Islet precursor cell (in vitro differentiated cells): ENCODE measurements at regions not wholly inside any gene's neighbourhood (a gene's known extent, or its start where the extent isn't known, plus 50 kb on each side); places are given as distances from the start of the nearest gene placed in this dataset.

Source experiments
- DNase-seq: peaks from one replicate; pipeline ENCODE4 v3.0.0-alpha.2; 2018

DNA sequence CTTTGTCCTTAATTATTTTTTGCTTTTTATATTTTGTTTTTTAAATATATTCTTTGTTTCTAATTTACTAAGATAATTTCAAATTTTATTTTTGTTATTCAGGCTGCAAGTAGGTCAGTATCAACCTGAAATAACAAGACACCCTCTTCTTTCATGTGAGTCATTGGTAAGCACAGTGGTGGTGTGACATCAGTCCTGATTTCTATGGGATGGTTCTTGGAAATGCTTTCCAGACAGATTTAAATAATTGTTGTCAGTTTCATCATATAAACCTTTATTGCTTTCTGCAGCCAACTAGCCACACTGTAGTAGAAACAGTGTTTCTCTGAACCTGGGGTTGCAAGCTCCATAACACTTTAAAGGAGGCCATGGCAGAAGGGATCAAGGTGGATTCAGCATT is 157.5 kb upstream of the C21orf91 start:
- no peak for DNase-seq

DNA sequence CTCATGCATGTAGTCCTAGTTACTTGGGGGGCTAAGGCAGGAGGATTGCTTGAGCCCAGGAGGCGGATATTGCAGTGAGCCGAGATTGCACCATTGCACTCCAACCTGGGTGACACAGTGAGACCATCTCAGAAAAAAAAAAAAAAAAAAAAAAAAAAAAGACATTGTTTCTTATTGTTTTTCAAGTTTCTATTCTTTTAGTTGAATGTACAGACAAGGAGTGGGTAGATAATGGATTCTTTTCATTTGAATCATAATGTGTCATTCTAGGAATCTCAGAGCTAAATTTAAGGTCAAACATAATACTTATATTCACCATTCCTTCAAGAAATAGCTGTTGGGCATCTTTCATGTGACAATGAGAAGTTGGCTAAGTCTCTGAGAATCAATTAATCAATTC is 157.0 kb upstream of the C21orf91 start:
- DNase-seq: no peak

DNA sequence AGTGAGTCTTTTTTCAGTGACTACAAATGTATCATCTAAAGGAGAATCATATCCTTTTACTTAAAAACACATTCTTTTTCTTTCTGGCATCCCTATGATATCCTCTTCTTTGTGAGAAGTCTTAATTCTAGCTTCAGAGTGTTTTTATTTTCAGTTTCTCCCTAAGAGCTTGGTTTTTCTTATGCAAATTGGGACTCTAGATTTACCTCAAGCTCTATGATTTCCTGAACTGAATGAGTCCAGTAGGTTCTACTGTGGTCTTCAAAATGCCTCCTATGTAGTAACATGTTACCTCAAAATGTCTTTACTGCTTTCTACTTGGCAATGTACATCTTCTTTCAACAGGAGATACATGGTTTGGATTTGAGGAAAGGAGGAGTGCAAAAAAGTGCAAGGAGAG is 148.2 kb upstream of the C21orf91 start:
- no peak for DNase-seq

DNA sequence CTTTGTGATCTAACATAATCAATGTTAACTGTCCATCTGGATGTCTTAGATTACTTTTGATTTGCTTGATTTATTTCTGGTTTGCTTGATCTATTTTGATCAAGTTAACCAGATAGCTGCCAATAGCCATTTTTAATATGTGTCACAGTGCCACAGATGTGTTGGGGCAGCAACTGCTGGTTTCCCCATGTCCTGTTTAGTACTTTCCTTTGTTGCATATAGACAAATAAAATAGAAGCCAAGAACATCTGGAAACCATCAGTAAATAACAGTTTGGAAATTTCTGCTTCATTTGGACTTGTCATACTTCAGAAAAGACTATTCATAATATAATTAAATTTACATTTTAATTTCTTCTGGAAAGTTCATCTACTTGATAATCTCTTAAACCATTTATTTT is 145.6 kb upstream of the C21orf91 start:
- no peak for DNase-seq

DNA sequence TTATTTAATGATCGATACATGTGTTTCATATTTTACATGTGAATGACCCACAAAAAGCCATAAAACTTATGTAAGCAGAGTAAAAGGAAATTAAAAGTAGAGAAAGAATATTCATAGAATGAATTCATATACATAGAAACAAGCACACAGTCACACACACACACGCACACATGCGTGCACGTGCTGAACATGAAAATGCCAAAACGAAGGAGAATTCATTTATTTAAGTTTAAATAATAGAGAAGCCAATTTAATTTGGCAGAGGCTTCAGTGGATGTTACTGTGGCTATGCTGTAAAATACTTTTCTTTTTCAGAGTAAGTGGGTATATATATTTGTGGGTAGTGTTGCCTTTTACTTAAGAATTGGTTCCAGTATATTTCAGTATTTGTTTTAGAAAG is 145.0 kb upstream of the C21orf91 start:
- DNase-seq: no peak

DNA sequence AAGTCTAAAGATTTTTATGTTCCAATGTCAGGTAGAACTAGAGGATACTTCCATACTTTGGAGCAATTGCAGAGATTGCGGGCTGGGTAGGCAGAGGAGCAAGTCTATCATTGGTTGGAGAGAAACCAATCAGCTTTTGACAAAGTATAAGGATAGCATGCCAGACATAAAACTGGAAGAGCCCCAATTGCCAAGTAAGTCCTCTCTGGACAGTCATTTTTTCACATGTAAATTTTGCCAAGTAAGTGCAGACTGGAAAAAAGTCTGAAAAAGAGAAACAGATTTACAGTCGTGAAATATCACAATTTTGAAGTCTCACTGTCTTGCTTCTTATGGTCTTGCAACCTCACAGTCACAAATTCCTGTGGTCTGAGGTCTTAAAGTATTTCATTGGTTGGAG is 131.4 kb upstream of the C21orf91 start:
- no peak for DNase-seq

DNA sequence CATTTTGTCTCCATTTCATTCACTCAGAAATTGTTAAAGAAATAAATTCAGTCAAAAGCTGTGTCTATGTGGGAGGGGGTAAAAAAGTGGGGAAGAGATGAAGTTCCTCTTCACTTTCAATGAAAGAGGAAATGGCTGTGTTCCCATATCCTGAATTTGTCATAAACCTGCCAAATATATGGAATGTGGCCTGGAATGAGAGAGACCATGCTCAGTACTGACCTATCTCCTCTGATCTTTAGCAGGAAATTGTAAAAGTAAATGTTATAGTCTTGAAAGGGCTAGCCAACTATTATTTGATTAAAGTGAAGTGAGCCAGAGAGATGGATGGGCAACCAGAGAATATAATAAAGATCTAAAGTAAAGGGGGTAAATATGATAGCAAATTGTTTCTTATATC is 130.3 kb upstream of the C21orf91 start:
- DNase-seq: no peak

DNA sequence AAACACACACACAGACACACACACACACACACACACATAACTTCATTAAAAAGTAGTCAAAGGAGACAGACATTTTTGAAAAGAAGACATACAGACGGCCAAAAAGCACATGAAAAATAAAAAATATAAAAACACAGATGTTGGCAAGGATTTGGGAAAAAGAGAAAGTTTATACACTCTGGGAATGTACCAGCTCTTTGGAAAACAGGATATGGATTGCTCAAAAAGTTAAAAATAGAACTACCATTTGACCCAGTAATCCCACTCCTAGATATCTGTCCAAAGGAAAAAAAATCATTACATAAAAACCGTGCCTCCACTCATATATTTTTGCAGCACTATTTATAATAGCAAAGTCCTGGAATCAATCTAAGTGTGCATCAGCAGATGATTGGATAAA is 128.4 kb upstream of the C21orf91 start:
- no peak for DNase-seq

DNA sequence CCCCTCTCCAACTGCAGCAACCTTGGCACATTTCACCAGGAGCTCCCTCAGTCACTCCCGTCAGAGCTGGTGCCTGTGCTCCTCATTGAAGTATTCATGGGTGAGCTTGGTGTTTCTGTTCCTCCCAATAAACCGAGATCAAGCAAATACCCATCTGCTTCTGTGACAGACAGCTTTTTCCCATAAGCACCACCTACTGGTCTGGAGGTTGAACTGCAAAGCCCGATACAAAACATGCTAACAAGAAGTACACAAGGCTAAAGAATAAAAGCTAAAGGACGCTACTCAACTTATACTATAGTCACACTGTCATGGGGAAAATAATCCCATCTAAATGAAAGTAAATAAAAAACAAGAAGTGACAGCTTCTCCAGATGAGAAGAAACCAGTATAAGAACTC is 111.9 kb upstream of the C21orf91 start:
- DNase-seq: no peak

DNA sequence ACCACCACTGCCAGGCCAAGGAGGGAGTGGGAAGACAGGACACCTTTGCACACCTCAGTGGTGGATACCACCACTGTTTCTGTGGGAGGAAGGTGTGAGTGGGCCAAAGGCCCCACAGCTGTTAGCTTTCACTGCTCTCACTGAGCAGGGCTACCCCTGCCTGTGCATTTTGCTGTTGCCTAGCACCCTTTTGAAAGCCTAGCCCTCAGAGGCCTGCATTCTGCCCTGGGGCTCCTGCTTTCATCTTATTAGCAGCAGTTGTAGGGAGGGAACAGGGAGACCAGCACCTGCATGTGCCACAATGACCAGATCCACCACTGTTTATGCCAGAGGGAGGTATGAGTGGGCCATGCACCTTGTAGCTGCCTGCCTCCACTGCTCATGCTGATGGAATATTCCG is 110.9 kb upstream of the C21orf91 start:
- peak; percentile 79 for DNase-seq

DNA sequence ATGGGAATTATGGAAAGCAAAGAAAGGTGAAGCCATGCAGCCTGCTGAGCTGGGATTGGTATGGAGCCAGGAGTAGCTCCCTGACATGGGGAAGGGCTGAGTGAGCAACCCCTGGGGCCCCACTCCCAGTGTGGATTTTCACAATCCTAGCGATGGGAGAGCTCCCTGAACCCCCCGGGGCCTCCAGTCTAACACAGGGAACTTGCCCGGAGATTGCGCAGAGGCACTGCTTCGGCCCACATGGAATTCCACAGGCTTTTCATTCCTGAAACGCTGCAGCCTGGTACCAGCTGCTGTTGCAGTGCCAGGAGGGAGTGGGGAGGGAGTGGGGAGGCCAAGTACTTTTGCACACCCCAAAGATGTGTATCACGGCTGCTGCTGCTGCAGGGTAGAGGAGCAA is 110.4 kb upstream of the C21orf91 start:
- DNase-seq: no peak

DNA sequence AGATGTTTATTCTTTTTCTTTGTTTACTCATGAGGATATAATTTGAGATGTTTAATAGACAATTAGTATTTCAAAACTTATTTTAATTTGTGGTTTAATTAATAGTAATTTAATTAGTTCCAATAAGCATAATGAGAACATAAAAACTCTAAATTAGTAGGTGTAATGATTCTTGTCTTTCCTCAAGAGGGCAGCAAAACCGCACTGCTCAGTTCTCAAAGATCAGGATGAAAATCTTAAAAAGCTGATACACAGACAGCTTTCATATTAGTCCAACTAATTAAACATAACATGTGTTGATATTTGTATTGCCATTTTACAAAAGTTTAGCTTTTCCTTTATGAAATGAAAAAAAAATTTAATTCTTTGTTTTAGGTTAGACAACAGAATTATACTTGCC is 106.7 kb upstream of the C21orf91 start:
- no peak for DNase-seq

DNA sequence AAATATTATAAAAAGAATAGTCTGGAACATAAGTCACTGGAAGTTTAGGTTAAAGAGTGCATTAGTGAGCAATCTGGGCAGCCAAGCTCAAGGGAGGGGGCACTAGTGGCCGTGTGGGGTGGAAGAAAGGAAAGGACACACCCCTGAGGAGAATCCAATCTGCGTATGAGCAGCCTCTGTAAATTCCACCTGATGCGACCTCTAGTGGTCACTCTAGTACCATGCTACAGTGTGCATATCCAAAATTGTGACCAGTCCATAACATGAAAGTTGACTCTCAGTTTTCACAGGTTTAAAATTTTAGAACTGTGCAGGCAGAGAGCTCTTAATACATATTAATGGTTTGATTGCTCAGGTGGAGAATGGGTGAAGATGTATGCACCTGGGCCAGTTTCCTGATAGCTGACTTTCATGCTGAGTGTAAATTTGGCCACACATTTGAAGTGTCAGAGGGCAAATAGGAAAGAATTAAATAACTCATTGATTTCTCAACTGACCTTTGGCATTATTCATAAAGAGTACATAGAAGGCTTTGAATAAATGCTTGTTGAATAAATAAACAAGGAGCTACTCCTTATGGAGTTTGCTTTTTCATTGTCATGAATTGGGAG is 105.9 kb upstream of the C21orf91 start:
- DNase-seq: peak; percentile 75

DNA sequence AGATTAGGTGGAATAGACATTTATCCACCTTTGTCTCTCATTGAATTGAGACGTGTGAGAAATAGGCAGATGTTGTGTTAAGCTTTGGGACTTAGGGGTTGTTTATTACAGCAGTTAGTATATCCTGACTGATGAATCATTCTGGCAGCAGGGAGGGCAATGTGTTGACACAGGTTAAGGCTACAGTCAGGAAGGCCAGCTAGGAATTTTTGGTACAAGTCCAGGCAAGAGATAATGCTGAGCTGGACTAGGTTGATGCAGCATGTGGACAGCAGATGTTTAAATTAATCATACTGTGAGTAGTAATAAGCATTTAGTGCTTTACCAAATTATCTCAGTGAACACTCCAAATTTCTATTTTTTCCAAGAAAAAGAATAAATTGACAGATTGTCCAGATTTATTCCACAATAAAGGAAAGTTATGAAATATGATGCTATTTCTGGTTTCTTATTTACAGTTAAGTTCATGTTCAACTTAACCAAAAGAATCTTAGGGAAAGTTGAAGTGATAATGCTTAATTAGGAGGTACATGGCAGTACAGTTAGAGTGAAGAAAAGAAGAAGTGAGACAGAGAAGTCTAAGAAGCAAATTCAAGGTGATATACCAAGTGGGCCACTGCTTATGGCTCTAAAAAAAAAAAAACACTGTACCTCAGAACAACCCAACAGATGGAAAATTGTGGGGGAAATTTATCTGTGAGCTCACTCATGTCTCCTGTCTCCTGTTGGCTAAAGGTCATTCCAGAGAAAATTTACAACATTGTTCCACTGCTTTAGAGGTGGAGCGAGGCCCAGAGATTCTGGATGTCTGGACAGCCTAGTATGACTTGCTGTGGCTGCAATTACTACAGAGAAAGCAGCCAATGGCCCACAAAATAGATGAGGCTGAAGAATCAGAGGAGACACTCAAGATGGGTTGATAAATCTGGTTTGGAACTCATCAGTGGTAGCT is 102.7 kb upstream of the C21orf91 start:
- no peak for DNase-seq

DNA sequence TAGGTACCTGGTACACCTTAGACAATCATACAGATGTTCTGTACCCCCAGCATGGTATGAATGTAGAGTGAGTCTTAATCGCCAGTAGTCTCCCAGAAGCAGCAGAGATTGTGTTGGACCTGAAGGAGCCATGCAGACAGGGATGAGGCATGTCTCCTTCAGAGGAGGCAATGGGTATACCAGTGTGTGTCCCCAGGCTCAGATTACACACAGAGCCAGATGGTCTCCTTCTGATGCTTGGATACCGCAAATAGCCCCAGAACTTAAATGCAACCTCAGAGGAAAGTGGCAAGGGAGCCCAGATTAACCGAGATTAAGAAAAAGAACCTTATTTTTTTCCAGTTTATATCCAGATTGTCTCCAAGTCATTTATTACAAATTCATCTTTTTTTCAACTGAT is 96.8 kb upstream of the C21orf91 start:
- no peak for DNase-seq

DNA sequence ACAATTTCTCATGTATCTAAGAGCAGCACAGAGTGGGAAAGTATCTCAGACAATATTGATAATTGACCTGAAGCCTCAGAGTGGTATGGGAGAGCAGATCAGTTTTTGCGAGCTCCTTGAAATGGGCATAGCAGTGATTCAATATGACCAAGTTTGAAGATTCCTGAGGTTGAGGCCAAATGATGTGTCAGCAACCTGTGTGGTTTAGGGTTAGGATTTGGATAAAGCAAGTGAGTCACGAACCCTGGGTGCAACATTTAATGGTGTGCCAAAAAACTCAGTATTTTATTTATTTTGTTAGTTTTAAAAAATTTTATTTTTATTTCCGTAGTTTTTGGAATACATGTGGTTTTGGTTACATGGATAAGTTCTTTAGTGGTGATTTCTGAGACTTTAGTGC is 92.5 kb upstream of the C21orf91 start:
- DNase-seq: no peak

DNA sequence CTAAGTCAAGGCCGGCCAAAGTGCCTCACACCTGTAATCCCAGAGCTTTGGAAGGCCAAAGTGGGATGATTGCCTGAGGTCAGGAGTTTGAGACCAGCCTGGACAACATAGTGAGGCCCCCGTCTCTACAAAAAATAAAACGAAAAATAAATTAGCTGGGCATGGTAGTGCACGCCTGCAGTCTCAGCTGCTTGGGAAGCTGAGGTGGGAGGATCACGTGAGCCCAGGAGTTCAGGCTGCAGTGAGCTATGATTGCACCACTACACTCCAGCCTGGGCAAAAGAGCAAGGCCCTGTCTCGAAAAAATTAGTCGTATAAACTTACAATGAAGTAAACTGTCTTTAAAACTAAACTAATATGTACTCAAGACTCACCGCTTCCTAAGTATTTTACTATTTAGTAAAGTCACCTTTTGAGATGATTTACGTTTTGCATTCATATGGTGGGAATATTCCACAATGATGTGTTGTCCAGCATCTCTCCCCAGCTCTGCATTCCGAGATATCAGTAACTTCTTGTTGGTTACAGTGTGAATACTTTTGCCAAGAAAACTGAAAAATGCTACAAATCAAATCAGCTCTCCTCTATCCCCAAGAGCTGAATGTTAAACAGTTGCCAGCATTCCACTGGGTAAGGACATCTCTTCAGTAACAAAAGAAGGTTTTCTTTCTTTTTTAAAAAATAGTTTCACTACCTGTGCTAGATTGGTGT is 84.9 kb upstream of the C21orf91 start:
- DNase-seq: no peak

DNA sequence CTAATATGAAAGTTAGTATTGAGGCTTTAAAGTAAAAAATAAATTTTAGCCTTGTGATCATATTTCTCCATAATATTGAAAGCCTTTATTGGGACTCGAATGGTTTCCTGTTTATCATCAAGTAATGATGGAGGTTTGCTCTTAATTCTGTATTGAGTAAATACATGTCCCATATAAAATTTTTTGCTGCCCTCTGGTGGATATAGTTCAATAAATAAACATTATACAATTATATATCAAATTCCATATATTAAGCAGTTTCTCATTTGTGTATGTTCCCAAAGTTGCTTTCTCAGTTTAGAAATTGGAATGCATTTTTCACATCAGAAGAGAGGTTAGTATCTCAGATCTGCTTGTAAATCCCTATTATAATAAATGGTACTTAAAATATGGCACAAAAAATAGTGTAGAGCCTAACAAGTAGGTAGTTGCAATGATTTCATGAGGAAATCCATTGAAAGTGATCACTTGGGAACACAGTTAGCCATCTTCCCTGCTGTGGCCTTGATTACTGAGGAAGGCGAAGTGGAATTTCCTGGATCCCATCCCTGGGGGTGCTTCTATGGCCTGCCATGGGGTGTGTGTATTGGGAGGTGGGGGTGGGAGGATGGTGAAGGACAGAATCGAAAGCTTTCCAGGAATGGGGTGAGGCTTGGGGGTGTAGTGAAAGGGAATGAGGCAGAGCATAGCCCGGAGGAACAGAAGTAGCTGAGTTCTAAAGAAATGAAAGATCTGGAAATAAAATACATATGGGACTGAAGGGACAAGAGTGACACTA is 84.1 kb upstream of the C21orf91 start:
- no peak for DNase-seq

DNA sequence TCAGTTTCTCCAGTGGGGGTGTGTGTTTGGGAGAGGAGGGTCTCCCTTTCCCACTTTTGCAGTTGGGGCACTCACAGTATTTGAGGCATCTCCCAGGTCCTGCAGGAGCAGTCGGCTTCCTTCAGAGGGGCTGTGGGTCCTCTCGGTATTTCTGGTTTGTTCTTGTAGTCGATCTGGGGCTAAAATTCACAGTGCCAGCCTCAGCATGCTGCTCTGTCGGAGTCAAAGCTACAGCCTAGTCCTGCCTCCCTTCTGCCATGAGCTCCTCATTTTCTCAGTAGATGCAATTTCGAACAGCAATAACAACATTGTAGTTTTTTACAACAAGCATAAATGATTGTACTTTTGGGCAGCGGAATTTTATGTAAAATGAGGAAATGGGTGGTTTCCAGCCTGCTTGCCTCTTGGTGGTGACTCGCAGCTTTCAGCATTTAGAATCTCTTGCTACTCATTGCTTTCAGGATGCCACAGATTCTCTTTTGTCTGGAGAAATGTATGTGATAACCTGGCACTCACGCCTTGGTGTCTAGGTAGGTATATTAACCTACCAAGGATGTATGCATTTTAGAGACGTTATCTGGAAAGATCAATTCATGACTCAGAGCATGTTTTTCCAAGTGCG is 82.4 kb upstream of the C21orf91 start:
- peak; percentile 53 for DNase-seq

DNA sequence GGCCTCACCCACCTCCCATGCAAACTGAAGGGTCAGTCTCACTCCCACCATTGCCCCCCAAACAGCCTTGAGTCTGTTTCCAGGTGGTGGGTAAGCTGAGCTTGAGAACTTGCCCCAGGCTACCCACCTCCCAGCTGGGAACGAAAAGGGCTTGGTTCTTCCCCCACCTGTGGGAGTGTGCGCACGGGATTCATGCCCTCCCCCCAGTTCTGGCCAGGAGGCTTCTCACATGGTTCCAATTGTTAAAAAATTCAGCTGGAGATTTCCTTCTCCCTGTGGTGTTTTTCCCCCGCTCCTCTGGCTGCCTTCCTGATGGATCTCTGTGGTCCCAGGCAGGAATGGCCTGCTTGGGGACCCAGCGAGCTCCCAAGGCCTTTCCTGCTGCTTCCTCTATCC is 81.8 kb upstream of the C21orf91 start:
- no peak for DNase-seq

DNA sequence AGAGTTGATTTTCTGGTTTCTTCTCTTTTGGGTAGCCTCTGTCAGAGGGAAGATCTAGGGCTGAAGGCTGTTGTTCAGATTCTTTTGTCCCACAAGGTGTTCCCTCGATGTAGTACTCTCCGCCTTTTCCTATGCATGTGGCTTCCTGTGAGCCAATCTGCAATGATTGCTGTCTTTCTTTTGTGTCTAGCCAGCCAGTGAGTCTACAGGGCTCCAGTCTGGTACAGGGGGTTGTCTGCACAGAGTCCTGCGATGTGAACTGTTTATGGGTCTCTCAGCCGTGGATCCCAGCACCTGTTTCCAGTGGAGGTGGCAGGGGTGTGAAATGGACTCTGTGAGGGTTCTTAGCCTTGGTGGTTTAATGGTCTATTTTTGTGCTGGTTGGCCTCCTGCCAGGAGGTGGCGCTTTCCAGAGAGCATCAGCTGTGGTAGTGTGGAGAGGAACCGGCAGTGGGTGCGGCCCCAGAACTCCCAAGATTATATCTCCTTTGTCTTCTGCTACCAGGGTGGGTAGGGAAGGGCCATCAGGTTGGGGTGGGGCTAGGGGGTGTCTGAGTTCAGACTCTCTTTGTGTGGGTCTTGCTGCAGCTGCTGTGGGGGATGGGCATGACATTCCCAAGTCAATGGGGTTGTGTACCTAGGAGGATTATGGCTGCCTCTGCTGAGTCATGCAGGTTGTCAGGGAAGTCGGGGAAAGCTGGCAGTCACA is 81.3 kb upstream of the C21orf91 start:
- DNase-seq: no peak

DNA sequence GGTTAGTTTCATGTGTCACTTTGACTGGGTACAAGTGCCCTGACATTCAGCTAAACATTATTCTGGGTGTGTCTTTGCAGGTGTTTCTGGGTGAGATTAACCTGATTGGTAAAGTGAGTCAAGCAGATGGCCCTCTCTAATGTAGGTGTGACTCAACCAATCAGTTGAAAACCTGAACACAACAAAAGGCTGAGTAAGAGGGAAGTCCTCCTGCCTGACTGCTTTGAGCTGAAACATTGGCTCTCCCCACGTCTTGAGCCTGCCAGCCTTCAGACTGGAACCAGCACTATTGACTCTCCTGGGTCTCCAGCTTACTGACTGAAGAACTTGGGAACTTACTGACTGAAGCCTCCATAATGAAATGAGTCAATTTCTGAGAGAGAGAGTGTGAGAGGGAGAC is 70.0 kb upstream of the C21orf91 start:
- DNase-seq: no peak
